ENCODE measurements at regions not wholly inside any gene's neighbourhood (a gene's known extent, or its start where the extent isn't known, plus 50 kb on each side); places are given as distances from the start of the nearest gene placed in this dataset.

DNA sequence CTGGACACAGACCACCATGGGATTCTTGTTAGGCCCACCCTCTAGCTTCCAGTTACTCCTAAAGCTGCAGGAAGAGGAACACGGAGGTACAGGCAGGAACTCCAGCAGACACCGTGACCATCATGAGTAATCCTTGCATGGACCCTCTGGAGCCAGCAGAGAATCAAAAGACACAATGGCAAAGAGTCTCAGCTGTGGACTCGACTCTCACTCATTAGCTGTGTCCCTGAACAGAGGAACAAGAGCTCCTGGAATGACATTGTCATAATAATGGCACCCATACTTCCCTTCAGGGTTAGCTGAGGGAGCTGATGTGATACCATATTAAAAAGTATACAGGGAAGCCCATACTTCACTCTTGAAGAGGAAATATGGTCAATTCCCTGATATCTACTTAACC lies 176.3 kb upstream of the ASIC2 start:
- TF ChIP-seq CTCF (conservative IDR thresholded peaks at IDR 0.05; ENCODE audit: low read depth, low read length) (no peak), EZH2 (IDR thresholded peaks at IDR 0.05; ENCODE audit: borderline replicate concordance, low read depth, low read length, poor library complexity, severe bottlenecking) (no peak)
